H1 (cell line): ENCODE measurements at regions not wholly inside any gene's neighbourhood (a gene's known extent, or its start where the extent isn't known, plus 50 kb on each side); places are given as distances from the start of the nearest gene placed in this dataset.

Experiments
- CTCF ChIA-PET: fragments of 300-600 bp; sonication (Branson Sonifier 250); formaldehyde crosslinking; loops from one replicate; lab custom pipeline; 2021; ENCODE audit not compliant: partially characterized antibody; lab: Charles Lee
- POLR2A ChIA-PET: fragments of 300-600 bp; sonication (Branson Sonifier 250); formaldehyde crosslinking; loops from one replicate; lab custom pipeline; 2021; ENCODE audit warnings: inconsistent platforms; ENCODE audit not compliant: partially characterized antibody; lab: Charles Lee
- DNase-seq, 2 experiments: peaks; one replicate each; pipeline versions ENCODE4 v3.0.0 to v3.0.0-alpha.2; 2010 to 2022; ENCODE audit warnings: low spot score in 2 of 2, low read depth in 1 of 2, mixed read lengths in 1 of 2
- FAIRE-seq: peaks from 2 replicates; lab custom pipeline; 2011; peaks lifted over from hg19 to GRCh38; lab: Jason Lieb, UNC
- H2AFZ ChIP-seq: 2 replicates; pipeline ENCODE4 v1.8.1; 2012; ENCODE audit warnings: low read length, inconsistent platforms
- H2AK5ac ChIP-seq: 2 replicates; pipeline ENCODE4 v1.6.1; 2013; ENCODE audit warnings: low read depth, low read length
- H2BK120ac ChIP-seq: replicated peaks from 2 replicates; pipeline ENCODE3; 2013; ENCODE audit warnings: low read depth, low read length, inconsistent platforms
- H2BK12ac ChIP-seq: 2 replicates; pipeline ENCODE4 v1.6.1; 2013; ENCODE audit warnings: low read depth, low read length
- H2BK15ac ChIP-seq: 2 replicates; pipeline ENCODE4 v1.6.1; 2013; ENCODE audit warnings: low read length
- H2BK20ac ChIP-seq: 2 replicates; pipeline ENCODE4 v1.6.1; 2013; ENCODE audit warnings: low read length
- H2BK5ac ChIP-seq: 2 replicates; pipeline ENCODE4 v1.6.1; 2013; ENCODE audit warnings: low read depth, low read length
- H3K14ac ChIP-seq: 2 replicates; pipeline ENCODE4 v1.6.1; 2013; ENCODE audit warnings: inconsistent platforms; ENCODE audit not compliant: insufficient read length
- H3K18ac ChIP-seq: 2 replicates; pipeline ENCODE4 v1.6.1; 2013; ENCODE audit warnings: low read length; ENCODE audit errors: extremely low read depth
- H3K23ac ChIP-seq: 2 replicates; pipeline ENCODE4 v1.6.1; 2013; ENCODE audit warnings: inconsistent platforms; ENCODE audit not compliant: insufficient read length
- H3K23me2 ChIP-seq: 2 replicates; pipeline ENCODE4 v1.6.1; 2013; ENCODE audit warnings: low read depth, low read length
- H3K27ac ChIP-seq: 2 replicates; pipeline ENCODE4 v1.6.1; 2011; ENCODE audit warnings: low read depth, low read length, inconsistent platforms
- H3K27me3 ChIP-seq, 4 experiments: replicated peaks in 1 of 4; 1 replicate in 1 of 4; 2 replicates in 3 of 4; pipeline versions ENCODE4 v1.6.1 to v1.8.1; 2011 to 2013; ENCODE audit warnings: low read length in 3 of 4, mild to moderate bottlenecking in 3 of 4, inconsistent platforms in 2 of 4, mixed read lengths in 2 of 4, moderate library complexity in 1 of 4; ENCODE audit not compliant: control insufficient read depth in 3 of 4, insufficient read depth in 3 of 4; ENCODE audit errors: extremely low read depth in 1 of 4
- H3K36me3 ChIP-seq, 4 experiments: 2 replicates each; pipeline versions ENCODE4 v1.6.1 to v1.8.1; 2011 to 2013; ENCODE audit warnings: mild to moderate bottlenecking in 4 of 4, low read length in 3 of 4, moderate library complexity in 2 of 4, control low read depth in 1 of 4, inconsistent platforms in 1 of 4; ENCODE audit not compliant: insufficient read depth in 4 of 4, control insufficient read depth in 2 of 4
- H3K4ac ChIP-seq: replicated peaks from 2 replicates; pipeline ENCODE3; 2013; ENCODE audit warnings: low read length, low read depth, mixed read lengths, inconsistent platforms; ENCODE audit not compliant: insufficient read length
- H3K4me1 ChIP-seq, 4 experiments: replicated peaks in 1 of 4; 1 replicate in 1 of 4; 2 replicates in 3 of 4; pipeline versions ENCODE4 v1.6.1 to v1.8.1; 2011 to 2013; ENCODE audit warnings: low read length in 3 of 4, inconsistent platforms in 2 of 4, mixed read lengths in 1 of 4; ENCODE audit not compliant: insufficient read depth in 4 of 4, control insufficient read depth in 3 of 4
- H3K4me2 ChIP-seq, 2 experiments: 2 replicates each; pipeline versions ENCODE4 v1.6.1 to v1.8.1; 2011 to 2013; ENCODE audit warnings: low read depth in 2 of 2, low read length in 2 of 2, control low read depth in 1 of 2, inconsistent platforms in 1 of 2, mild to moderate bottlenecking in 1 of 2; ENCODE audit not compliant: insufficient read depth in 1 of 2
- H3K4me3 ChIP-seq, 4 experiments: fragments of 200-600, 300-600 bp in 1 of 4; sonication (generic), shearing (Covaris generic), sonication (Bioruptor Twin) in 1 of 4; 2 replicates each; pipeline versions ENCODE4 v1.5.1 to v1.8.1; 2011 to 2016; ENCODE audit warnings: low read length in 4 of 4, low read depth in 3 of 4, control low read depth in 2 of 4, inconsistent platforms in 2 of 4, mild to moderate bottlenecking in 2 of 4, mixed read lengths in 1 of 4, moderate library complexity in 1 of 4; ENCODE audit not compliant: insufficient read depth in 2 of 4; ENCODE audit errors: extremely low read depth in 1 of 4
- H3K56ac ChIP-seq: replicated peaks from 2 replicates; pipeline ENCODE3; 2013; ENCODE audit warnings: low read depth, mild to moderate bottlenecking, mixed read lengths, low read length, inconsistent platforms; ENCODE audit not compliant: insufficient read length
- H3K79me1 ChIP-seq: 2 replicates; pipeline ENCODE4 v1.6.1; 2013; ENCODE audit warnings: low read depth, low read length, control low read depth
- H3K79me2 ChIP-seq, 2 experiments: 2 replicates each; pipeline versions ENCODE4 v1.6.1 to v1.8.1; 2012 to 2013; ENCODE audit warnings: low read length in 2 of 2, mild to moderate bottlenecking in 2 of 2, inconsistent platforms in 1 of 2; ENCODE audit not compliant: insufficient read depth in 2 of 2, control insufficient read depth in 1 of 2
- H3K9ac ChIP-seq, 4 experiments: replicated peaks in 1 of 4; 1 replicate in 1 of 4; 2 replicates in 3 of 4; pipeline versions ENCODE4 v1.6.1 to v1.8.1; 2011 to 2013; ENCODE audit warnings: low read depth in 3 of 4, low read length in 3 of 4, control low read depth in 2 of 4, mild to moderate bottlenecking in 2 of 4, moderate library complexity in 2 of 4, inconsistent platforms in 1 of 4; ENCODE audit errors: extremely low read depth in 1 of 4
- H3K9me3 ChIP-seq, 2 experiments: 2 replicates each; pipeline versions ENCODE4 v1.6.1 to v1.8.1; 2012 to 2013; ENCODE audit warnings: mild to moderate bottlenecking in 2 of 2, moderate library complexity in 2 of 2, control low read depth in 1 of 2, inconsistent platforms in 1 of 2, low read depth in 1 of 2, low read length in 1 of 2, mixed read lengths in 1 of 2; ENCODE audit not compliant: insufficient read depth in 2 of 2
- H4K20me1 ChIP-seq, 2 experiments: replicated peaks in 1 of 2; 2 replicates each; pipeline versions ENCODE3 to v1.8.1; 2011 to 2013; ENCODE audit warnings: inconsistent platforms in 2 of 2, low read length in 2 of 2, mild to moderate bottlenecking in 1 of 2; ENCODE audit not compliant: insufficient read depth in 2 of 2, control insufficient read depth in 1 of 2
- H4K5ac ChIP-seq: 2 replicates; pipeline ENCODE4 v1.6.1; 2013; ENCODE audit warnings: low read length, low read depth, mixed read lengths, inconsistent platforms; ENCODE audit not compliant: insufficient read length
- H4K8ac ChIP-seq: 2 replicates; pipeline ENCODE4 v1.8.0; 2013; ENCODE audit warnings: mild to moderate bottlenecking, moderate library complexity, low read length, inconsistent platforms; ENCODE audit not compliant: insufficient read depth; ENCODE audit errors: extremely low read depth
- H4K91ac ChIP-seq: replicated peaks from 2 replicates; pipeline ENCODE3; 2013; ENCODE audit warnings: low read length, mixed read lengths, inconsistent platforms; ENCODE audit not compliant: insufficient read length
- BACH1 ChIP-seq: IDR thresholded peaks from 2 replicates; pipeline ENCODE4 v1.6.1; 2012; ENCODE audit warnings: low read length, improper control_type of control experiment
- HDAC2 ChIP-seq, 2 experiments: fragments of 300-600 bp in 1 of 2; sonication (generic) in 1 of 2; IDR thresholded peaks; 2 replicates each; pipeline ENCODE4 v1.6.1; 2011 to 2012; ENCODE audit warnings: low read depth in 2 of 2, low read length in 2 of 2, mild to moderate bottlenecking in 2 of 2, moderate library complexity in 2 of 2, borderline replicate concordance in 1 of 2, inconsistent platforms in 1 of 2
- MAFK ChIP-seq: IDR thresholded peaks from 2 replicates; pipeline ENCODE4 v1.6.1; 2012; ENCODE audit warnings: low read depth, mild to moderate bottlenecking, improper control_type of control experiment, low read length
- NRF1 ChIP-seq: IDR thresholded peaks from 2 replicates; pipeline ENCODE4 v1.6.1; 2011; ENCODE audit warnings: mild to moderate bottlenecking, low read depth, low read length, improper control_type of control experiment
- SP1 ChIP-seq: IDR thresholded peaks from 2 replicates; pipeline ENCODE4 v1.6.1; 2011; ENCODE audit warnings: low read depth, low read length
- SP4 ChIP-seq: IDR thresholded peaks from 2 replicates; pipeline ENCODE4 v1.6.1; 2012; ENCODE audit warnings: low read length, inconsistent platforms
- SUZ12 ChIP-seq: fragments of 200-600 bp; sonication (generic); IDR thresholded peaks from 2 replicates; pipeline ENCODE4 v1.6.1; 2012; ENCODE audit warnings: mild to moderate bottlenecking, inconsistent platforms, low read length, moderate library complexity, mixed read lengths
- TAF7 ChIP-seq: optimal IDR thresholded peaks from 2 replicates; pipeline ENCODE3; 2011; ENCODE audit warnings: low read depth, mild to moderate bottlenecking, inconsistent platforms, low read length, moderate library complexity, borderline replicate concordance
- WGBS, 2 experiments: shearing (Covaris generic) in 1 of 2; methylation state at CpG; one replicate each; pipeline versions ENCODE4 v1.1.6 to v1.1.7; 2013 to 2015; ENCODE audit warnings: low lambda C conversion rate in 2 of 2, mixed read lengths in 2 of 2, inconsistent platforms in 1 of 2, low coverage in 1 of 2, missing lambda C conversion rate in 1 of 2; ENCODE audit not compliant: insufficient replicate concordance in 2 of 2, insufficient coverage in 1 of 2, insufficient read length in 1 of 2; ENCODE audit errors: extremely low coverage in 1 of 2, missing lambda C conversion rate in 1 of 2; 5-methylcytosine and 5-hydroxymethylcytosine counted together

- H3K4me3 ChIP-seq: no peak overlapping the region
- no peak overlapping the region for H2BK12ac ChIP-seq
- WGBS, 2 experiments: 86% methylated on average over 6 of the region's 6 CpGs; no CpG with 5 or more reads in 1 of the 2 experiments
- H3K36me3 ChIP-seq: no peaks in the 10 kb centered on the region
- no peak overlapping the region for H3K23ac ChIP-seq
- H2BK20ac ChIP-seq: no peak overlapping the region
- no peak overlapping the region for H2BK15ac ChIP-seq
- no peaks in the 10 kb centered on the region for H3K79me1 ChIP-seq
- no peak overlapping the region for H2BK120ac ChIP-seq
- H3K18ac ChIP-seq: no peak overlapping the region
- H3K27ac ChIP-seq: no peak overlapping the region
- no peak overlapping the region for H2AFZ ChIP-seq
- H3K23me2 ChIP-seq: no peaks in the 10 kb centered on the region
- CTCF ChIA-PET: no interaction called here
- no peak overlapping the region for H3K56ac ChIP-seq
- no peak for TF ChIP-seq BACH1
- no peak for TF ChIP-seq SP1
- TF ChIP-seq HDAC2 (IDR thresholded peaks at IDR 0.05; ENCODE audit: borderline replicate concordance in 1 of 2, low read depth in 2 of 2, low read length in 2 of 2): no peak
- TF ChIP-seq SUZ12: no peak
- no peak for TF ChIP-seq TAF7
- TF ChIP-seq NRF1: no peak
- TF ChIP-seq MAFK: no peak
- no peak for TF ChIP-seq SP4
- DNase-seq (no peak), FAIRE-seq (no peak)
- no peak overlapping the region for H4K91ac ChIP-seq
- H3K79me2 ChIP-seq: no peaks in the 10 kb centered on the region
- H4K5ac ChIP-seq: no peak overlapping the region
- H3K9me3 ChIP-seq: no peaks in the 10 kb centered on the region
- no peak overlapping the region for H3K4ac ChIP-seq
- H2BK5ac ChIP-seq: no peak overlapping the region
- POLR2A ChIA-PET: no interaction called here
- no peak overlapping the region for H3K14ac ChIP-seq
- H3K9ac ChIP-seq: no peak overlapping the region
- H2AK5ac ChIP-seq: no peak overlapping the region
- no peaks in the 10 kb centered on the region for H4K20me1 ChIP-seq
- H3K4me2 ChIP-seq: no peak overlapping the region
- no peaks in the 10 kb centered on the region for H3K4me1 ChIP-seq
- H4K8ac ChIP-seq: no peak overlapping the region; the same call in 1 of the 2 replicates
- H3K27me3 ChIP-seq: no peaks in the 10 kb centered on the region
These were observed 276.2 kb upstream of the PLSCR5 start for GRCh38 chr3:146881356-146881755.
